ENCODE measurements at regions not wholly inside any gene's neighbourhood (a gene's known extent, or its start where the extent isn't known, plus 50 kb on each side); places are given as distances from the start of the nearest gene placed in this dataset.
"Not testable (repeated sequence)": the region's sequence is repeated elsewhere in the genome, so short reads cannot be mapped to it uniquely, and the experiment has no call there.

DNA sequence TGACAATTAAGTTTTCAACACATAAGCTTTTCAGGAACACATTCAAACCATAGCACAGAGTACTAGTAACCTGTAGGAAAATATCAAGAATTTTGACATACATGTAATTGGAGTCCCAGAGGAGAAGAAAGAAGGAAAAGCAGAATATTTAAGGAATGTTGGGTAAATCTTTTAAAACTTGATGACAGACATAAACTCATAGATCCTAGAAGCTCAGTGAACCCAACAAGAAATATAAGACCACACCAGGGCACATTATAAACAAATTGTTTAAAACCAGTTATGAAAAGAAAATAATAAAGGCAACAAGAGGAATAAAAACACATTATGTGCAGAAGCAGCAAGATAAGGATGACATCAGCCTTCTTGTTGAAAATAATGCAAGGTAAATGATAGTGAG is 151.5 kb upstream of the ATXN1 start:
- no peak for DNase-seq (ENCODE audit: insufficient read length, low spot score)
- FAIRE-seq: no peak

- DNase-seq (ENCODE audit: insufficient read length, low spot score) (no peak), FAIRE-seq (no peak)
Observed at GRCh38 chr6:16911088-16911487, 149.8 kb upstream of the ATXN1 start.

- no peak for DNase-seq (ENCODE audit: insufficient read length, low spot score)
- peak; percentile 70 for FAIRE-seq
Observed at GRCh38 chr6:16909658-16910360, 148.5 kb upstream of the ATXN1 start.

DNA sequence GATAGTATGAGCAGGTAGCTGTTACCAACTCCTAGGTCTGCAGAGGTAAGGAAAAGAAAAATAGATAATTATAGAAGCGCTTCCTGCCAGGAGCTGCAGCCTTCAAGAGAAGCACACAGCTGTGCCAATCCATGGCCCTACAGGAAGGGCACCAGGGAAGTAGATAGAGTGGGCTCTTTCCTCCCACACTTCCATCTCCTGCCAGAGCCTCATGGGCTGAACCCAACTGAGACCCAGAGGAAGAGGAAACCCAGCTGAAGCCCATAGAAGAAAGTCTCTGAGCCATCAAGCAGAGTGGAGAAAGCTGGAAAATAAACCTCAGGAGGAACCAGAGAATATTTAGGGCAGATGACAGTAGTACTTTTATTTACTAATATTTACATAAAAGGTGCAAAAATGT is 146.7 kb upstream of the ATXN1 start:
- FAIRE-seq (no peak), DNase-seq (ENCODE audit: insufficient read length, low spot score) (no peak)

DNA sequence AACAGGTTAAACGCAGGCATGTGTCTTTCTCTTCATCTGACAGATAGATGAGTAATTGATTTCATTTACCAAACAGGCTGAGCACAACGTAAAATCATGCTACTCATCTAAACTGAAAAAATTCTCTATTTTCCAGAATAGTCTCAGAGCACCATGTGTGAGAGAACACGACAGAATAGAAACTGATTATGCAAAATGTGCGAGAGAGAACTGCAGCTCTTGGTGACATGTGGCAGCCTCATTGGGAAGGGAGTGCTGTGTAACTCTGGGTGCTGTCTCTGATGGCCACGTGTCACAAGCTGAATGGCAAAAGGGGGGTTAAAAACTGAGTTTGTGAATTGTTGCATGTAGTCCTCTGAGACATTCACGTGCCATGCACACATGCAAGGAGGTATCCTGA is 143.7 kb upstream of the ATXN1 start:
- no peak for FAIRE-seq
- DNase-seq (ENCODE audit: insufficient read length, low spot score): no peak

- no peak for DNase-seq (ENCODE audit: insufficient read length, low spot score)
- FAIRE-seq: no peak
Observed at GRCh38 chr6:16903470-16903869, 142.2 kb upstream of the ATXN1 start.

GRCh38 chr6:16902502-16902901 is 141.2 kb upstream of the ATXN1 start:
- FAIRE-seq (no peak), DNase-seq (ENCODE audit: insufficient read length, low spot score) (no peak)

GRCh38 chr6:16901782-16902181 is 140.5 kb upstream of the ATXN1 start:
- no peak for DNase-seq (ENCODE audit: insufficient read length, low spot score)
- FAIRE-seq: no peak

GRCh38 chr6:16901306-16901705 is 140.0 kb upstream of the ATXN1 start:
- DNase-seq (ENCODE audit: insufficient read length, low spot score) (no peak), FAIRE-seq (no peak)

GRCh38 chr6:16898640-16899396 is 137.6 kb upstream of the ATXN1 start:
- FAIRE-seq: no peak
- no peak for DNase-seq (ENCODE audit: insufficient read length, low spot score)

- DNase-seq (ENCODE audit: insufficient read length, low spot score) (no peak), FAIRE-seq (no peak)
Observed at GRCh38 chr6:16897669-16898068, 136.4 kb upstream of the ATXN1 start.

DNA sequence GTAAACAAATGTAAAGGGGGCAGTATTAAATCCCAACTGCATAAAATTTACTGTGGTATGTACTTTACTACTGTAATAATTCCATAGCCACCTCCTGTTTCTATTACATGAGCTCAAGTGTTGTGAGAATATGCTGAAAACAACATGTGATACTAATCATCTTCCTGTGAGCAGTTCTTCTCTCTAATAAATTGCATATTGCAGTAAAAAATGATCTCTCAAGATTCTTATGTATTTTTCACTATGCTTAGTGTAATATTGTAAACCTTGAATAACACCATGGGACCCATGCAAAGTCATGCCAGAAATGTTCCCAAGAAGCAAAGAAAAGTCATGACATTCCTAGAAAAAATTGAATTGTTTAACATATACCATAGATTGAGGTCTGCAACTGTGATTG is 133.0 kb upstream of the ATXN1 start:
- DNase-seq (ENCODE audit: insufficient read length, low spot score) (no peak), FAIRE-seq (no peak)

DNA sequence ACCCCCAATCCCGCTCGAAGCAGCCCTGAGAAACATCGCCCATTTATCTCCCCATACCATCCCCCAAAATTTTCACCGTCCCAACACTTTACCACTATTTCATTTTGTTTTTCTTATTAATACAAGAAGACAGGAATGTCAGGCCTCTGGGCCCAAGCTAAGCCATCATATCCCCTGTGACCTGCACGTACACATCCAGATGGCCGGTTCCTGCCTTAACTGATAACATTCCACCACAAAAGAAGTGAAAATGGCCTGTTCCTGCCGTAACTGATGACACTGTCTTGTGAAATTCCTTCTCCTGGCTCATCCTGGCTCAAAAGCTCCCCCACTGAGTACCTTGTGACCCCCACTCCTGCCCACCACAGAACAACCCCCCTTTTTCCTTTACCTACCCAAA is 129.8 kb upstream of the ATXN1 start:
- not testable (repeated sequence) for DNase-seq (ENCODE audit: insufficient read length, low spot score); FAIRE-seq

- FAIRE-seq: no peak
- DNase-seq (ENCODE audit: insufficient read length, low spot score): no peak
Observed at GRCh38 chr6:16885411-16886160, 124.3 kb upstream of the ATXN1 start.

DNA sequence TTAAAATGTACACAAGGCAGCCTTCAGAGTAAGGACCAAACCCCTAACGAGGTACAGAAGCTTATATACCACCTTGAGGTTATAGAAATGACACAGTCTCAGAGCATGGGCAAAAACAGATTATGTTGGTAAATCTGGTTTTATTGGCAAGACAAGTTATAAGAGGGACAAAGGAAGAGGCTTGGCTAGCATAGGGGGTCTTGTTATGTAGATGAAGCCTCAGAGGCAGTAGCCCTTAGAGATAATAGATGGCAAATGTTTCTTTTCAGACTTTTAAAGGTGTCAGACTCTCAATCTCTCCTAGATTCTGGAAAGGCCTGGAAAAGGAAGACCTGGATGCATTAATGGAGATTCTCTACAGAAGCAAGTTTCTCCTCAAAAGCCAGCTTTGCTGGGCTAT is 123.3 kb upstream of the ATXN1 start:
- DNase-seq (ENCODE audit: insufficient read length, low spot score) (no peak), FAIRE-seq (no peak)

- no peak for DNase-seq (ENCODE audit: insufficient read length, low spot score)
- FAIRE-seq: no peak
Observed at GRCh38 chr6:16883414-16883813, 122.2 kb upstream of the ATXN1 start.

DNA sequence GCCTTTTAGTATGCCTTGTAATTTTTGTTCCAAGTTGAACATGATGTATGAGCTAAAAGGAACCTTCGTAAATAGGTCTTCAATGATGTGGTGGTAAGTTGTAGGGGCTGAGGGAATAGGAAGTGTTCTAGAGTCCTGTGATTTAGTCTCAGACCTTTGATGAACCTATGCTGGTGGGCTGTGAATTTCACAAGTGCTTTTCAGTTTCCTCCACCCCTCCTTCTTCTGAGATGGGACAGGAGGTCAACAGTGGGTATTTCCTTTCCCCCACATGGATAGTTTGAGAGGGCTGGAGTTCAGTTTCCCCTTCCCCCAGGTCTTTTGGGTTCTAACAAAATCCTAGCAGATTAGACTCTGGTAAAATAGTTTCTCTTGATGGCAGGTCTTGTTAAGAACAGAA is 121.0 kb upstream of the ATXN1 start:
- no peak for FAIRE-seq
- DNase-seq (ENCODE audit: insufficient read length, low spot score): no peak

DNA sequence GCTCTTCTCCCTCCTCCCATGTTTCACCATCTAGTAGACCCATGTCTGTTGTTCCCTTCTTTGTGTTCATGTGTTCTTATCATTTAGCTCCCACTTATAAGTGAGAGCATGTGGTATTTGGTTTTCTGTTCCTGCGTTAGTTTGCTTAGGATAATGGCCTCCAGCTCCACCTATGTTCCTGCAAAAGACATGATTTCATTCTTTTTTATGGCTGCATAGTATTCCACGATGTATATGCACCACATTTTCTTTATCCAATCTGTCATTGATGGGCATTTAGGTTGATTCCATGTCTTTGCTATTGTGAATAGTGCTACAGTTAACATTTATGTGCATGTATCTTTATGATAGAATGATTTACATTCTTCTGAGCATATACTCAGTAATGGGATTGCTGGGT is 115.6 kb upstream of the ATXN1 start:
- not testable (repeated sequence) for FAIRE-seq; DNase-seq (ENCODE audit: insufficient read length, low spot score)

GRCh38 chr6:16876201-16876600 is 114.9 kb upstream of the ATXN1 start:
- DNase-seq (ENCODE audit: insufficient read length, low spot score) (no peak), FAIRE-seq (no peak)

DNA sequence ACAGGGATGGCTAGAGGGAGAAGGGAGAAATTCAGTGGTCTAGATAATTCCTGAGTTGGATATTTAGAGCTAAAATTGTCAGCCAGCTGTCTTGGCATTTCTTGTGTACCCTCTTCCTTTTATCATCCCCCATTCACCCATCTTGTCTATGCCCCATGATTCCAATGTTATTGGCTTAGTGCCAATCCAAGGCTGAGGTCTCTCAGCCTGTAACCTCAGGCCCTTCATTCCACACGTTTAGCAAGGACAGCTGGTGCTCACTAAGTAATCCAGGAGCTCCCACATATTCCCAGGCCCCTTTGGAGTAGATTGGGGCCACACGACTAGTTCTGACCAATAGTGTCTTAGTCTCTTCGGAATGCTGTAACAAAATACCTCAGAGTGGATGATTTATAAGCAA is 112.4 kb upstream of the ATXN1 start:
- no peak for FAIRE-seq
- no peak for DNase-seq (ENCODE audit: insufficient read length, low spot score)

GRCh38 chr6:16872543-16873235 is 111.4 kb upstream of the ATXN1 start:
- no peak for DNase-seq (ENCODE audit: insufficient read length, low spot score)
- no peak for FAIRE-seq
